Activated naive CD8-positive, alpha-beta T cell treated with anti-CD3 and anti-CD28 coated beads, Interleukin-2, amount 50 U/mL, for 24 hours (primary cell): ENCODE measurements at regions not wholly inside any gene's neighbourhood (a gene's known extent, or its start where the extent isn't known, plus 50 kb on each side); places are given as distances from the start of the nearest gene placed in this dataset.

ENCODE experiments used
- ATAC-seq: fragments of 150-1000 bp; cut with Tn5 transposase; one replicate; pipeline ENCODE4 v1.10.0; 2021
- DNase-seq: peaks from one replicate; pipeline ENCODE4 v3.0.0; 2021
- H3K27ac Mint-ChIP-seq: one replicate; pipeline ENCODE4 v1.8.0; 2021; ENCODE audit warnings: mild to moderate bottlenecking, mixed read lengths
- H3K27me3 Mint-ChIP-seq: one replicate; pipeline ENCODE4 v1.8.0; 2021; ENCODE audit warnings: mixed read lengths
- H3K36me3 Mint-ChIP-seq: one replicate; pipeline ENCODE4 v1.8.0; 2021; ENCODE audit warnings: low read depth, mixed read lengths
- H3K4me1 Mint-ChIP-seq: one replicate; pipeline ENCODE4 v1.8.0; 2021; ENCODE audit warnings: mixed read lengths
- H3K4me3 Mint-ChIP-seq: one replicate; pipeline ENCODE4 v1.8.0; 2021; ENCODE audit warnings: mild to moderate bottlenecking, moderate library complexity, mixed read lengths
- H3K9me3 Mint-ChIP-seq: one replicate; pipeline ENCODE4 v1.8.0; 2021; ENCODE audit warnings: mixed read lengths

- H3K27ac Mint-ChIP-seq = no peak overlapping the region
- peaks cover 16% of the 10 kb centered on the region for H3K9me3 Mint-ChIP-seq
- no peak for ATAC-seq
- no peak for DNase-seq
- no peaks in the 10 kb centered on the region for H3K36me3 Mint-ChIP-seq
- H3K4me1 Mint-ChIP-seq = no peaks in the 10 kb centered on the region
- no peak overlapping the region for H3K4me3 Mint-ChIP-seq
- H3K27me3 Mint-ChIP-seq = no peaks in the 10 kb centered on the region
Measured at GRCh38 chr11:91382946-91383345, 841.7 kb upstream of the FAT3 start.

- no peak for ATAC-seq
Measured at GRCh38 chr11:91374794-91375193, 849.8 kb upstream of the FAT3 start.

GRCh38 chr11:91373497-91373896 lies 851.1 kb upstream of the FAT3 start:
- Mint-ChIP-seq H3K4me1 (no peaks in the 10 kb centered on the region), H3K36me3 (no peaks in the 10 kb centered on the region), H3K4me3 (no peak overlapping the region), H3K9me3 (no peaks in the 10 kb centered on the region), H3K27me3 (no peaks in the 10 kb centered on the region), H3K27ac (no peak overlapping the region)
- DNase-seq = no peak
- ATAC-seq = no peak

More at GRCh38 chr11:91374794-91375193, 849.8 kb upstream of the FAT3 start:
- H3K27me3 Mint-ChIP-seq = no peaks in the 10 kb centered on the region
- no peaks in the 10 kb centered on the region for H3K36me3 Mint-ChIP-seq
- no peaks in the 10 kb centered on the region for H3K4me1 Mint-ChIP-seq
- H3K27ac Mint-ChIP-seq = no peak overlapping the region
- no peak overlapping the region for H3K4me3 Mint-ChIP-seq
- no peak for DNase-seq
- H3K9me3 Mint-ChIP-seq = no peaks in the 10 kb centered on the region

GRCh38 chr11:91366816-91367215 lies 857.8 kb upstream of the FAT3 start:
- Mint-ChIP-seq H3K4me3 (no peak overlapping the region), H3K4me1 (no peaks in the 10 kb centered on the region), H3K27me3 (no peaks in the 10 kb centered on the region), H3K36me3 (no peaks in the 10 kb centered on the region), H3K27ac (no peak overlapping the region), H3K9me3 (peaks cover 4% of the 10 kb centered on the region)
- ATAC-seq (no peak), DNase-seq (no peak)

GRCh38 chr11:91365986-91366585 lies 858.5 kb upstream of the FAT3 start:
- no peaks in the 10 kb centered on the region for H3K27me3 Mint-ChIP-seq
- ATAC-seq = no peak
- H3K9me3 Mint-ChIP-seq = peaks cover 4% of the 10 kb centered on the region
- no peaks in the 10 kb centered on the region for H3K36me3 Mint-ChIP-seq
- no peak overlapping the region for H3K4me3 Mint-ChIP-seq
- H3K27ac Mint-ChIP-seq = no peak overlapping the region
- no peaks in the 10 kb centered on the region for H3K4me1 Mint-ChIP-seq
- DNase-seq = no peak

GRCh38 chr11:91350931-91351330 lies 873.7 kb upstream of the FAT3 start:
- Mint-ChIP-seq H3K27ac (no peak overlapping the region), H3K27me3 (no peaks in the 10 kb centered on the region), H3K4me1 (no peaks in the 10 kb centered on the region), H3K9me3 (peaks cover 29% of the 10 kb centered on the region), H3K36me3 (no peaks in the 10 kb centered on the region), H3K4me3 (no peak overlapping the region)
- DNase-seq (no peak), ATAC-seq (no peak)

GRCh38 chr11:91326751-91327150 lies 897.9 kb upstream of the FAT3 start:
- Mint-ChIP-seq H3K4me1 (no peaks in the 10 kb centered on the region), H3K4me3 (no peak overlapping the region), H3K27ac (no peak overlapping the region), H3K27me3 (no peaks in the 10 kb centered on the region), H3K9me3 (peaks cover 10% of the 10 kb centered on the region), H3K36me3 (no peaks in the 10 kb centered on the region)
- DNase-seq (no peak), ATAC-seq (no peak)

- H3K27ac Mint-ChIP-seq = no peak overlapping the region
- H3K36me3 Mint-ChIP-seq = no peaks in the 10 kb centered on the region
- no peak for ATAC-seq
- H3K27me3 Mint-ChIP-seq = no peaks in the 10 kb centered on the region
- H3K4me1 Mint-ChIP-seq = no peaks in the 10 kb centered on the region
- peaks cover 10% of the 10 kb centered on the region for H3K9me3 Mint-ChIP-seq
- DNase-seq = no peak
- no peak overlapping the region for H3K4me3 Mint-ChIP-seq
Measured at GRCh38 chr11:91326280-91326679, 898.3 kb upstream of the FAT3 start.

- Mint-ChIP-seq H3K36me3 (no peaks in the 10 kb centered on the region), H3K4me3 (no peak overlapping the region), H3K27ac (no peak overlapping the region), H3K27me3 (no peaks in the 10 kb centered on the region), H3K9me3 (no peaks in the 10 kb centered on the region), H3K4me1 (no peaks in the 10 kb centered on the region)
- DNase-seq (no peak), ATAC-seq (no peak)
Measured at GRCh38 chr11:91314521-91314920, 910.1 kb upstream of the FAT3 start.

- no peak for DNase-seq
- Mint-ChIP-seq H3K27me3 (no peaks in the 10 kb centered on the region), H3K36me3 (no peaks in the 10 kb centered on the region), H3K9me3 (no peaks in the 10 kb centered on the region), H3K27ac (no peak overlapping the region), H3K4me1 (no peaks in the 10 kb centered on the region), H3K4me3 (no peak overlapping the region)
- no peak for ATAC-seq
Measured at GRCh38 chr11:91312541-91312940, 912.1 kb upstream of the FAT3 start.

GRCh38 chr11:91310085-91310484 lies 914.5 kb upstream of the FAT3 start:
- H3K9me3 Mint-ChIP-seq = no peaks in the 10 kb centered on the region
- H3K4me3 Mint-ChIP-seq = no peak overlapping the region
- no peaks in the 10 kb centered on the region for H3K27me3 Mint-ChIP-seq
- DNase-seq (no peak), ATAC-seq (no peak)
- H3K36me3 Mint-ChIP-seq = no peaks in the 10 kb centered on the region
- H3K4me1 Mint-ChIP-seq = no peaks in the 10 kb centered on the region
- H3K27ac Mint-ChIP-seq = no peak overlapping the region

GRCh38 chr11:91308069-91308468 lies 916.5 kb upstream of the FAT3 start:
- Mint-ChIP-seq H3K9me3 (no peaks in the 10 kb centered on the region), H3K36me3 (no peaks in the 10 kb centered on the region), H3K4me1 (no peaks in the 10 kb centered on the region), H3K27ac (no peak overlapping the region), H3K4me3 (no peak overlapping the region), H3K27me3 (no peaks in the 10 kb centered on the region)
- DNase-seq = no peak
- ATAC-seq = no peak

GRCh38 chr11:91305402-91305801 lies 919.2 kb upstream of the FAT3 start:
- no peaks in the 10 kb centered on the region for H3K4me1 Mint-ChIP-seq
- DNase-seq = no peak
- peaks cover 4% of the 10 kb centered on the region for H3K9me3 Mint-ChIP-seq
- H3K27ac Mint-ChIP-seq = no peak overlapping the region
- no peak for ATAC-seq
- no peak overlapping the region for H3K4me3 Mint-ChIP-seq
- H3K36me3 Mint-ChIP-seq = no peaks in the 10 kb centered on the region
- no peaks in the 10 kb centered on the region for H3K27me3 Mint-ChIP-seq

GRCh38 chr11:91303749-91304148 lies 920.9 kb upstream of the FAT3 start:
- no peaks in the 10 kb centered on the region for H3K27me3 Mint-ChIP-seq
- ATAC-seq (no peak), DNase-seq (no peak)
- H3K4me3 Mint-ChIP-seq = no peak overlapping the region
- H3K9me3 Mint-ChIP-seq = peaks cover 4% of the 10 kb centered on the region
- H3K27ac Mint-ChIP-seq = no peak overlapping the region
- H3K4me1 Mint-ChIP-seq = no peaks in the 10 kb centered on the region
- no peaks in the 10 kb centered on the region for H3K36me3 Mint-ChIP-seq

- no peak overlapping the region for H3K4me3 Mint-ChIP-seq
- no peak overlapping the region for H3K27ac Mint-ChIP-seq
- H3K27me3 Mint-ChIP-seq = no peaks in the 10 kb centered on the region
- no peak for DNase-seq
- peaks cover 7% of the 10 kb centered on the region for H3K9me3 Mint-ChIP-seq
- H3K4me1 Mint-ChIP-seq = no peaks in the 10 kb centered on the region
- H3K36me3 Mint-ChIP-seq = no peaks in the 10 kb centered on the region
- no peak for ATAC-seq
Measured at GRCh38 chr11:91299980-91300379, 924.6 kb upstream of the FAT3 start.

- Mint-ChIP-seq H3K4me3 (no peak overlapping the region), H3K4me1 (no peaks in the 10 kb centered on the region), H3K36me3 (no peaks in the 10 kb centered on the region), H3K27me3 (no peaks in the 10 kb centered on the region), H3K27ac (no peak overlapping the region), H3K9me3 (peaks cover 4% of the 10 kb centered on the region)
- DNase-seq = no peak
- no peak for ATAC-seq
Measured at GRCh38 chr11:91296629-91297028, 928.0 kb upstream of the FAT3 start.
